Upper lobe of right lung (tissue), 1 donor: ENCODE measurements at regions not wholly inside any gene's neighbourhood (a gene's known extent, or its start where the extent isn't known, plus 50 kb on each side); places are given as distances from the start of the nearest gene placed in this dataset.

Experiments used
- ATAC-seq: fragments of 200-7000 bp; cut with Tn5 transposase; one replicate; pipeline ENCODE4 v1.9.1; 2020; ENCODE audit warnings: mild to moderate bottlenecking, moderate library complexity
- DNase-seq: peaks from one replicate; pipeline ENCODE4 v3.0.0-alpha.2; 2020
- H3K27ac ChIP-seq: fragments of 200-600 bp; one replicate; pipeline ENCODE4 v1.8.0; 2022
- H3K27me3 ChIP-seq: fragments of 200-600 bp; one replicate; pipeline ENCODE4 v1.8.0; 2022; ENCODE audit warnings: mild to moderate bottlenecking
- H3K36me3 ChIP-seq: fragments of 200-600 bp; one replicate; pipeline ENCODE4 v1.8.0; 2022
- H3K4me1 ChIP-seq: fragments of 200-600 bp; one replicate; pipeline ENCODE4 v1.8.0; 2022
- H3K4me3 ChIP-seq: fragments of 200-600 bp; one replicate; pipeline ENCODE4 v1.8.0; 2022; ENCODE audit warnings: mild to moderate bottlenecking
- H3K9me3 ChIP-seq: fragments of 200-600 bp; one replicate; pipeline ENCODE4 v1.8.0; 2022
- CTCF ChIP-seq: fragments of 200-600 bp; IDR thresholded peaks from one replicate; pipeline ENCODE4 v1.8.0; 2022; ENCODE audit warnings: antibody characterized with exemption
- intact Hi-C: fragments of 100-400 bp; cut with DNase I; formaldehyde crosslinking; loops from one replicate; pipeline ENCODE4 v1.11.0; 2022
- donor health status: DM: no; HTN: yes; CAD: no; lungs with severe emphysema.

DNA sequence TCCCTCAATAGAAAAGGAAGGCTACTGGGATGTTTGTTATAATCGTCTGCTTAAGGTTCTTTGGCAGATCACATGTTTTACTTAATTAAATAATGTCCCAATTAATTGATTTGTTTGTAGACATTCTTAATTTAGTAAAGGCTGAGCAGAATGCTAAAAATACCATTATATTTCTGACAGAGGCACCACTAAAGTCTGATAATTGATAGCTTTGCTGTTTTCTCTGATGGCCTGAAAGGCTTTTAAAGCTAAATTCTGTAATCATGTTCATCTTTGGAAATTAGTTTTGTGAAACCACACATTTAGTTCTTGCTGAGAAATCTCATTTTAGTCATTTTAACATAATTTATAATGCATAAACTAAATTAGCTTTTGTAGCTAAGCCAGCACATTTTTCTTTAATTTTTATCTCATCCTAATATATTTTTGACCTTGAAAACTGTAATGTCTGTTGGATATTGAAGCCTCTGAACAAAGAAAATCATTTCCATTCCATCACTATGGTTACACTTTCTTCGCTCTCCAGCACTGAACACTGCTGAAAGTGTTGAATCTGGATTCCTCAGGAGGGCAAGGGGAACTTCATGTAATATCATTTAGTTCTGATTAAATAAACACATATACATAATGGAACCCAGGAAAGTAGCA, 329.4 kb downstream of the ELAVL2 start:
- no peak for ATAC-seq
- Histone ChIP-seq H3K36me3 (no peaks in the 10 kb centered on the region), H3K9me3 (no peaks in the 10 kb centered on the region), H3K27me3 (no peaks in the 10 kb centered on the region), H3K27ac (no peak overlapping the region), H3K4me1 (no peaks in the 10 kb centered on the region), H3K4me3 (no peak overlapping the region)
- no peak for DNase-seq
- intact Hi-C loops, result no loop called here
- TF ChIP-seq CTCF, result no peak

DNA sequence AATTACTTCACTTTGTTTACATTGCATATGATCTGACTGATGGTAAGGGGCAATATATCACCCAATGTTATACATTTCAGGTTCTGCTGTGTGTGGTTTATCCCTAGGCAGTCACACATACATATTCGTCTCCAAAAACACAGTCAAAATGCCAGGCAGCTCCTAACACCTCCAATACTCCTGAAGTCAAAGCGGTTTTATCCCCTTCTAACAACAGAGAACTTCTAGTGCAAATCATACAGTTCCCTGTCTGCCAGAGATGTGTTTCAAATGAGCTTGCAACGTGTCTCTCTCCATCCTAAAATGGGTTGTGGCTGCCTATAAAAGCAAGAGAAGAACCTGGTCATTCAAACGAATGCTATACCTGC, 328.9 kb downstream of the ELAVL2 start:
- ATAC-seq, result no peak
- TF ChIP-seq CTCF, result no peak
- intact Hi-C loops, result no loop called here

GRCh38 chr9:23502004-23502403, 324.0 kb downstream of the ELAVL2 start:
- no peak overlapping the region for H3K4me3 ChIP-seq
- no peaks in the 10 kb centered on the region for H3K36me3 ChIP-seq
- H3K4me1 ChIP-seq, result no peaks in the 10 kb centered on the region
- H3K9me3 ChIP-seq, result no peaks in the 10 kb centered on the region
- no peaks in the 10 kb centered on the region for H3K27me3 ChIP-seq
- ATAC-seq, result no peak
- no peak for TF ChIP-seq CTCF
- intact Hi-C loops, result no loop called here
- no peak for DNase-seq
- no peak overlapping the region for H3K27ac ChIP-seq

More for the DNA sequence above, 328.9 kb downstream of the ELAVL2 start:
- Histone ChIP-seq H3K4me1 (no peaks in the 10 kb centered on the region), H3K27ac (no peak overlapping the region), H3K36me3 (no peaks in the 10 kb centered on the region), H3K4me3 (no peak overlapping the region), H3K9me3 (no peaks in the 10 kb centered on the region), H3K27me3 (no peaks in the 10 kb centered on the region)
- DNase-seq, result no peak

DNA sequence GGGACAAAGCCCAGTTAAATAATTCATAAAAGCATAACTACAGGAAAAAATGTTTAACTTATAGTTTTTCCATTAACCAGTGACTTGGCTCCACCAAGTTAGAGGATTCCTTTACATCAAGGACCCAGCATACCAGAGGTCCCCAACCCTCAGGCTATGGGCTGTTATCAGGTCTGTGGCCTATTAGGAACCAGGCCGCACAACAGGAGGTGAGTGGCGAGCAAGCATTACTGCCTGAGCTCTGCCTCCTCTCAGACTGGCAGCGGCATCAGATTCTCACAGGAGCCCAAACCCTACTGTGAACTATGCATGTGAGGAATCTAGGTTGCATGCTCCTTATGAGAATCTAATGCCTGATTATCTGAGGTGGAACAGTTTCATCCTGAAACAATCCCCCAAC, 303.1 kb downstream of the ELAVL2 start:
- H3K27me3 ChIP-seq, result no peaks in the 10 kb centered on the region
- H3K36me3 ChIP-seq, result no peaks in the 10 kb centered on the region
- H3K9me3 ChIP-seq, result no peaks in the 10 kb centered on the region
- intact Hi-C loops, result no loop called here
- no peaks in the 10 kb centered on the region for H3K4me1 ChIP-seq
- DNase-seq (no peak), ATAC-seq (no peak)
- TF ChIP-seq CTCF, result no peak
- no peak overlapping the region for H3K4me3 ChIP-seq
- no peak overlapping the region for H3K27ac ChIP-seq

GRCh38 chr9:23524607-23525155, 301.4 kb downstream of the ELAVL2 start:
- ATAC-seq (no peak), DNase-seq (no peak)
- no peak for TF ChIP-seq CTCF
- Histone ChIP-seq H3K27ac (no peak overlapping the region), H3K27me3 (no peaks in the 10 kb centered on the region), H3K36me3 (no peaks in the 10 kb centered on the region), H3K4me1 (no peaks in the 10 kb centered on the region), H3K4me3 (no peak overlapping the region), H3K9me3 (no peaks in the 10 kb centered on the region)
- intact Hi-C loops, result no loop called here

- no peak for DNase-seq
- no peak for ATAC-seq
- Histone ChIP-seq H3K27ac (no peak overlapping the region), H3K36me3 (no peaks in the 10 kb centered on the region), H3K4me3 (no peak overlapping the region), H3K4me1 (no peaks in the 10 kb centered on the region), H3K27me3 (no peaks in the 10 kb centered on the region), H3K9me3 (no peaks in the 10 kb centered on the region)
- intact Hi-C loops, result no loop called here
- TF ChIP-seq CTCF, result no peak
Measured at GRCh38 chr9:23526806-23527205, 299.2 kb downstream of the ELAVL2 start.
